ENCODE measurements at regions not wholly inside any gene's neighbourhood (a gene's known extent, or its start where the extent isn't known, plus 50 kb on each side); places are given as distances from the start of the nearest gene placed in this dataset.

GRCh38 chr18:47595831-47596501, 334.5 kb downstream of the SMAD2 start:
- no peak for ATAC-seq (ENCODE audit: poor library complexity)
- Histone ChIP-seq H3K27ac (ENCODE audit: low read depth in 1 of 2, low read length in 2 of 2) (no peak overlapping the region), H3K9me3 (ENCODE audit: control insufficient read depth in 1 of 2, insufficient read depth in 1 of 2, low read length in 2 of 2) (peaks cover 0 to 7% of the 10 kb centered on the region in 2 experiments), H3K36me3 (ENCODE audit: insufficient read depth, low read length) (no peaks in the 10 kb centered on the region), H3K4me1 (ENCODE audit: insufficient read depth, low read length) (no peaks in the 10 kb centered on the region), H3K4me3 (ENCODE audit: low read length) (no peak overlapping the region), H3K27me3 (ENCODE audit: control insufficient read depth in 1 of 2, insufficient read depth in 2 of 2, low read length in 2 of 2) (peaks cover 10 to 14% of the 10 kb centered on the region in 2 experiments)
- Mint-ChIP-seq H3K36me3 (ENCODE audit: low read depth) (no peaks in the 10 kb centered on the region), H3K9me3 (peaks cover 5% of the 10 kb centered on the region), H3K27ac (no peak overlapping the region), H3K27me3 (peaks cover 53% of the 10 kb centered on the region), H3K4me3 (no peak overlapping the region), H3K4me1 (ENCODE audit: low read depth) (no peaks in the 10 kb centered on the region)
- intact Hi-C loops (cut with DNase I, micrococcal nuclease): loop anchor here in 1 of 2 experiments (10.0 kb wide), 1 partner anchor 59 kb away; no protein-coding TSS in a partner anchor
- TF ChIP-seq CTCF (IDR thresholded peaks at IDR 0.05): no peak
- ChIA-PET POLR2A (no interaction called here), CTCF (no interaction called here)
- peak in 2 of 14 experiments; percentile 2 to 7 for DNase-seq

- H3K27me3 ChIP-seq (ENCODE audit: control insufficient read depth in 1 of 2, insufficient read depth in 2 of 2, low read length in 2 of 2): peaks cover 10 to 14% of the 10 kb centered on the region in 2 experiments
- H3K27ac Mint-ChIP-seq: no peak overlapping the region
- peaks cover 53% of the 10 kb centered on the region for H3K27me3 Mint-ChIP-seq
- intact Hi-C loops (cut with DNase I, micrococcal nuclease): loop anchor here in 1 of 2 experiments (10.0 kb wide), 1 partner anchor 60 kb away; no protein-coding TSS in a partner anchor
- H3K9me3 ChIP-seq (ENCODE audit: control insufficient read depth in 1 of 2, insufficient read depth in 1 of 2, low read length in 2 of 2): peaks cover 0 to 7% of the 10 kb centered on the region in 2 experiments
- no peak overlapping the region for H3K4me3 Mint-ChIP-seq
- ChIA-PET CTCF (interaction anchor here (1.1 kb wide), 1 partner anchor 154 kb away, joined by 4 read pairs; no protein-coding TSS in a partner anchor), POLR2A (no interaction called here)
- H3K4me1 ChIP-seq (ENCODE audit: insufficient read depth, low read length): no peaks in the 10 kb centered on the region
- no peak for DNase-seq
- H3K9me3 Mint-ChIP-seq: peaks cover 5% of the 10 kb centered on the region
- no peak overlapping the region for H3K4me3 ChIP-seq (ENCODE audit: low read length)
- H3K4me1 Mint-ChIP-seq (ENCODE audit: low read depth): no peaks in the 10 kb centered on the region
- H3K27ac ChIP-seq (ENCODE audit: low read depth in 1 of 2, low read length in 2 of 2): no peak overlapping the region
- no peak for ATAC-seq (ENCODE audit: poor library complexity)
- TF ChIP-seq CTCF (IDR thresholded peaks at IDR 0.05): no peak
- H3K36me3 ChIP-seq (ENCODE audit: insufficient read depth, low read length): no peaks in the 10 kb centered on the region
- no peaks in the 10 kb centered on the region for H3K36me3 Mint-ChIP-seq (ENCODE audit: low read depth)
These were observed 335.8 kb downstream of the SMAD2 start for GRCh38 chr18:47594621-47595086.

- Histone ChIP-seq H3K4me3 (ENCODE audit: low read length) (no peak overlapping the region), H3K4me1 (ENCODE audit: insufficient read depth, low read length) (no peaks in the 10 kb centered on the region), H3K9me3 (ENCODE audit: control insufficient read depth in 1 of 2, insufficient read depth in 1 of 2, low read length in 2 of 2) (peaks cover 0 to 7% of the 10 kb centered on the region in 2 experiments), H3K27ac (ENCODE audit: low read depth in 1 of 2, low read length in 2 of 2) (no peak overlapping the region), H3K36me3 (ENCODE audit: insufficient read depth, low read length) (no peaks in the 10 kb centered on the region), H3K27me3 (ENCODE audit: control insufficient read depth in 1 of 2, insufficient read depth in 2 of 2, low read length in 2 of 2) (peaks cover 10 to 14% of the 10 kb centered on the region in 2 experiments)
- H3K36me3 Mint-ChIP-seq (ENCODE audit: low read depth): no peaks in the 10 kb centered on the region
- peaks cover 5% of the 10 kb centered on the region for H3K9me3 Mint-ChIP-seq
- no peaks in the 10 kb centered on the region for H3K4me1 Mint-ChIP-seq (ENCODE audit: low read depth)
- no peak for TF ChIP-seq CTCF (IDR thresholded peaks at IDR 0.05)
- intact Hi-C loops (cut with DNase I, micrococcal nuclease): loop anchor here in 1 of 2 experiments (10.0 kb wide), 1 partner anchor 61 kb away; no protein-coding TSS in a partner anchor
- ATAC-seq (ENCODE audit: poor library complexity) (no peak), DNase-seq (no peak)
- no peak overlapping the region for H3K4me3 Mint-ChIP-seq
- POLR2A ChIA-PET: no interaction called here
- CTCF ChIA-PET: interaction anchor here (1.1 kb wide), 1 partner anchor 155 kb away, joined by 4 read pairs; no protein-coding TSS in a partner anchor
- H3K27ac Mint-ChIP-seq: no peak overlapping the region
- H3K27me3 Mint-ChIP-seq: peaks cover 53% of the 10 kb centered on the region
These were observed 336.6 kb downstream of the SMAD2 start for GRCh38 chr18:47593744-47594472.
